ENCODE measurements at regions not wholly inside any gene's neighbourhood (a gene's known extent, or its start where the extent isn't known, plus 50 kb on each side); places are given as distances from the start of the nearest gene placed in this dataset.

DNA sequence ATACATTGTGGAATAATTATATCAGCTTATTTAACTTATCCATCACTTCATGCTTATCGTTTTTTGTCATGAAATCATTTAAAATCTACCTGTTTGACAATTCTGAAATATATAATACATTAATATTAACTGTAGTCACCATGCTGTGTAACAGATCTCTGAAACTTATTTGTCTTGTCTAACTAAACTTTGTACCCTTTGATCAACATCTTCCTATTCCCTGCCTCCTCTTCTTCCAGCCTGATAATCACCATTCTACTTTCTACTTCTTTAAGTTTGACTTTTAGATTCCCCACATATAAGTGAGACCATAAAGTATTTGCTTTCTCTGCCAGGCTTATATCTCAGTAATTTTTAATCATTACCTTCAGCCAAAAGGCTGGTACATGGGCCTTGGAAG, 134.2 kb upstream of the LINC00305 start:
- no peaks in the 10 kb centered on the region for H3K4me1 ChIP-seq (ENCODE audit: control insufficient read depth in 2 of 3, insufficient read depth in 2 of 3, low read depth in 1 of 3, low read length in 3 of 3)
- H3K4me3 ChIP-seq (ENCODE audit: low read length in 3 of 3), result no peak overlapping the region
- TF ChIP-seq, protein P1, sequence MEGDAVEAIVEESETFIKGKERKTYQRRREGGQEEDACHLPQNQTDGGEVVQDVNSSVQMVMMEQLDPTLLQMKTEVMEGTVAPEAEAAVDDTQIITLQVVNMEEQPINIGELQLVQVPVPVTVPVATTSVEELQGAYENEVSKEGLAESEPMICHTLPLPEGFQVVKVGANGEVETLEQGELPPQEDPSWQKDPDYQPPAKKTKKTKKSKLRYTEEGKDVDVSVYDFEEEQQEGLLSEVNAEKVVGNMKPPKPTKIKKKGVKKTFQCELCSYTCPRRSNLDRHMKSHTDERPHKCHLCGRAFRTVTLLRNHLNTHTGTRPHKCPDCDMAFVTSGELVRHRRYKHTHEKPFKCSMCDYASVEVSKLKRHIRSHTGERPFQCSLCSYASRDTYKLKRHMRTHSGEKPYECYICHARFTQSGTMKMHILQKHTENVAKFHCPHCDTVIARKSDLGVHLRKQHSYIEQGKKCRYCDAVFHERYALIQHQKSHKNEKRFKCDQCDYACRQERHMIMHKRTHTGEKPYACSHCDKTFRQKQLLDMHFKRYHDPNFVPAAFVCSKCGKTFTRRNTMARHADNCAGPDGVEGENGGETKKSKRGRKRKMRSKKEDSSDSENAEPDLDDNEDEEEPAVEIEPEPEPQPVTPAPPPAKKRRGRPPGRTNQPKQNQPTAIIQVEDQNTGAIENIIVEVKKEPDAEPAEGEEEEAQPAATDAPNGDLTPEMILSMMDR (IDR thresholded peaks at IDR 0.05; ENCODE audit: borderline replicate concordance, extremely low read depth, insufficient read depth), result no peak
- no peak overlapping the region for H3K27ac ChIP-seq (ENCODE audit: low read depth in 2 of 2, low read length in 2 of 2)
- DNase-seq (no peak), FAIRE-seq (no peak)
- no peaks in the 10 kb centered on the region for H3K9me3 ChIP-seq (ENCODE audit: control insufficient read depth in 2 of 3, insufficient read depth in 1 of 3, low read length in 3 of 3)
- intact Hi-C loops (cut with DNase I), result no loop called here
- no peaks in the 10 kb centered on the region for H3K36me3 ChIP-seq (ENCODE audit: control insufficient read depth in 2 of 3, insufficient read depth in 3 of 3, low read length in 3 of 3)
- no peaks in the 10 kb centered on the region for H3K27me3 ChIP-seq (ENCODE audit: control insufficient read depth, insufficient read depth, low read length)
- H3K9ac ChIP-seq (ENCODE audit: low read length in 3 of 3), result no peak overlapping the region

GRCh38 chr18:64278026-64278425, 129.1 kb upstream of the LINC00305 start:
- Histone ChIP-seq H3K9ac (ENCODE audit: low read length in 3 of 3) (no peak overlapping the region), H3K36me3 (ENCODE audit: control insufficient read depth in 2 of 3, insufficient read depth in 3 of 3, low read length in 3 of 3) (no peaks in the 10 kb centered on the region), H3K9me3 (ENCODE audit: control insufficient read depth in 2 of 3, insufficient read depth in 1 of 3, low read length in 3 of 3) (no peaks in the 10 kb centered on the region), H3K4me3 (ENCODE audit: low read length in 3 of 3) (no peak overlapping the region), H3K27ac (ENCODE audit: low read depth in 2 of 2, low read length in 2 of 2) (no peak overlapping the region), H3K27me3 (ENCODE audit: control insufficient read depth, insufficient read depth, low read length) (no peaks in the 10 kb centered on the region), H3K4me1 (ENCODE audit: control insufficient read depth in 2 of 3, insufficient read depth in 2 of 3, low read depth in 1 of 3, low read length in 3 of 3) (no peaks in the 10 kb centered on the region)
- TF ChIP-seq, protein P1 (IDR thresholded peaks at IDR 0.05; ENCODE audit: borderline replicate concordance, extremely low read depth, insufficient read depth), result no peak
- DNase-seq (no peak), FAIRE-seq (no peak)
- intact Hi-C loops (cut with DNase I), result no loop called here

GRCh38 chr18:64276311-64277090, 127.6 kb upstream of the LINC00305 start:
- DNase-seq, result peak in 4 of 5 donors; percentile 38 to 81 (median 44)
- no peak overlapping the region for H3K27ac ChIP-seq (ENCODE audit: low read depth in 2 of 2, low read length in 2 of 2)
- H3K9me3 ChIP-seq (ENCODE audit: control insufficient read depth in 2 of 3, insufficient read depth in 1 of 3, low read length in 3 of 3), result no peaks in the 10 kb centered on the region
- H3K4me3 ChIP-seq (ENCODE audit: low read length in 3 of 3), result no peak overlapping the region
- H3K9ac ChIP-seq (ENCODE audit: low read length in 3 of 3), result no peak overlapping the region
- no peaks in the 10 kb centered on the region for H3K27me3 ChIP-seq (ENCODE audit: control insufficient read depth, insufficient read depth, low read length)
- intact Hi-C loops (cut with DNase I), result no loop called here
- TF ChIP-seq, protein P1 (IDR thresholded peaks at IDR 0.05; ENCODE audit: borderline replicate concordance, extremely low read depth, insufficient read depth), result no peak
- peaks cover 0 to 8% (median 3%) of the 10 kb centered on the region in 3 donors for H3K4me1 ChIP-seq (ENCODE audit: control insufficient read depth in 2 of 3, insufficient read depth in 2 of 3, low read depth in 1 of 3, low read length in 3 of 3)
- FAIRE-seq, result no peak
- H3K36me3 ChIP-seq (ENCODE audit: control insufficient read depth in 2 of 3, insufficient read depth in 3 of 3, low read length in 3 of 3), result no peaks in the 10 kb centered on the region

Measured in kidney (tissue), 13 donors.